NCI-H1105 (cell line): ENCODE measurements at regions not wholly inside any gene's neighbourhood (a gene's known extent, or its start where the extent isn't known, plus 50 kb on each side); places are given as distances from the start of the nearest gene placed in this dataset.
"Not testable (repeated sequence)": the region's sequence is repeated elsewhere in the genome, so short reads cannot be mapped to it uniquely, and the experiment has no call there.

Experiments used
- DNase-seq: peaks from one replicate; lab custom pipeline; 2025; lab: John Stamatoyannopoulos, UW

GRCh38 chr6:150739711-150740349 lies 125.7 kb upstream of the MTHFD1L start:
- DNase-seq = no peak

GRCh38 chr6:150740453-150740852 lies 125.0 kb upstream of the MTHFD1L start:
- DNase-seq = no peak

GRCh38 chr6:150741633-150742200 lies 123.8 kb upstream of the MTHFD1L start:
- DNase-seq = no peak

- no peak for DNase-seq
Measured at GRCh38 chr6:150744522-150745260, 120.8 kb upstream of the MTHFD1L start.

GRCh38 chr6:150745896-150746295 lies 119.6 kb upstream of the MTHFD1L start:
- DNase-seq = peak; percentile 64

GRCh38 chr6:150747155-150747554 lies 118.3 kb upstream of the MTHFD1L start:
- DNase-seq = no peak

- DNase-seq = no peak
Measured at GRCh38 chr6:150749091-150749670, 116.3 kb upstream of the MTHFD1L start.

GRCh38 chr6:150751296-150751695 lies 114.2 kb upstream of the MTHFD1L start:
- no peak for DNase-seq

- no peak for DNase-seq
Measured at GRCh38 chr6:150752409-150752808, 113.1 kb upstream of the MTHFD1L start.

- no peak for DNase-seq
Measured at GRCh38 chr6:150753371-150754064, 112.0 kb upstream of the MTHFD1L start.

- no peak for DNase-seq
Measured at GRCh38 chr6:150755042-150755441, 110.5 kb upstream of the MTHFD1L start.

- no peak for DNase-seq
Measured at GRCh38 chr6:150755524-150755923, 110.0 kb upstream of the MTHFD1L start.

GRCh38 chr6:150756173-150756572 lies 109.3 kb upstream of the MTHFD1L start:
- no peak for DNase-seq

GRCh38 chr6:150757807-150758206 lies 107.7 kb upstream of the MTHFD1L start:
- DNase-seq = not testable (repeated sequence)

- no peak for DNase-seq
Measured at GRCh38 chr6:150759483-150759882, 106.0 kb upstream of the MTHFD1L start.

- DNase-seq = no peak
Measured at GRCh38 chr6:150761771-150762170, 103.7 kb upstream of the MTHFD1L start.

- peak; percentile 15 for DNase-seq
Measured at GRCh38 chr6:150764334-150765066, 101.0 kb upstream of the MTHFD1L start.

- no peak for DNase-seq
Measured at GRCh38 chr6:150765067-150765764, 100.3 kb upstream of the MTHFD1L start.

GRCh38 chr6:150766201-150766997 lies 99.1 kb upstream of the MTHFD1L start:
- peak; percentile 86 for DNase-seq

- no peak for DNase-seq
Measured at GRCh38 chr6:150767161-150767560, 98.3 kb upstream of the MTHFD1L start.
